ENCODE measurements at regions not wholly inside any gene's neighbourhood (a gene's known extent, or its start where the extent isn't known, plus 50 kb on each side); places are given as distances from the start of the nearest gene placed in this dataset.

DNA sequence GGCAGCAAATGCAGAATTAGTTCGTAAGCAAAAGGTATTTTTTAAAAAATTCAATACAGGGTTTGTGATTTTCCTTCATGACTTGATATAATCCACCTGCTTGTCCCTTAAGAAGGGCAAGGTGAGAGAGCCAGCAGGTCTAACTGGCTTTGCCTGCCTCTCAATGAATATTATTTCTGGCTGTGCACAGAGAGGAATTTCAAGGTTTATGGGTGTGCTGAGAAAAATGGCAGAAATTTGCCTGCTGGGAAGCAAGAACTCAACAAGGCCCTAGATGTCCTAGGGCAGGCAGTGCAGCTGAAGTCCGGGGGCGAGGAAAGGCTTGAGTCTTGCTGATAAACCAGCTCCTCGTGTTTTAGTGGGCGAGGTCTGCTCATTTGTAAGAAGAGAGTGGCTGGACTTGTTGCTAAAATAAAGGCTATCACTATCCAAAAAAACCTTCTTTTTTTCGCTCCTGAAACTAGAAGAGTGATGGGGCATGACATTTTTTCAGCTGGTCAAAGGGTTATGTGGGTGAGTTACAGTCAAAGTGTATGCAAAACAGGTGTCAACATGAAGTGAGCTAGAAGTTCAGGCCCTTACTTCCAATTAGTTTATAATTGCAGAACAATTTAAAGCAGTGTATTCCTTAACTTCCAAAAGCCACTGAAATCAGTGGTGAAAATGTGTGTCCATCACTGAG is 385.8 kb upstream of the KLF6 start:
- no peak overlapping the region for H2AFZ ChIP-seq (ENCODE audit: low read length)
- Mint-ChIP-seq H3K9me3 (peaks cover 7 to 11% of the 10 kb centered on the region in 2 experiments; a peak in 3 of 5 replicates), H3K4me3 (no peak overlapping the region), H3K4me1 (peaks cover 4 to 8% of the 10 kb centered on the region in 2 experiments; a peak in 2 of 4 replicates), H3K36me3 (ENCODE audit: insufficient read depth in 1 of 3, low read depth in 3 of 3) (peaks cover 0 to 16% (median 0%) of the 10 kb centered on the region in 3 experiments; a peak in 3 of 7 replicates), H3K27ac (no peak overlapping the region), H3K27me3 (ENCODE audit: low read depth) (no peaks in the 10 kb centered on the region; the same call in 1 of the 2 replicates)
- no peak overlapping the region for H3K18ac ChIP-seq (ENCODE audit: insufficient read length, low read depth, low read length)
- H2BK5ac ChIP-seq (ENCODE audit: insufficient read length, low read length), result no peak overlapping the region
- H3K56ac ChIP-seq (ENCODE audit: insufficient read length, low read depth, low read length), result no peak overlapping the region
- H3K27ac ChIP-seq (ENCODE audit: insufficient read length, low read depth, low read length), result no peak overlapping the region
- no peak overlapping the region for H2BK12ac ChIP-seq (ENCODE audit: insufficient read length, low read depth, low read length)
- no peak overlapping the region for H4K8ac ChIP-seq (replicated peaks; ENCODE audit: insufficient read length, low read depth, low read length)
- no peak overlapping the region for H4K5ac ChIP-seq (ENCODE audit: insufficient read length, low read depth, low read length)
- no peak overlapping the region for H4K91ac ChIP-seq (ENCODE audit: insufficient read length, low read depth, low read length)
- no peaks in the 10 kb centered on the region for H3K4me1 ChIP-seq (ENCODE audit: insufficient read depth, low read length)
- peaks cover 4% of the 10 kb centered on the region for H4K20me1 ChIP-seq (ENCODE audit: control insufficient read depth, insufficient read depth, insufficient read length)
- no peak overlapping the region for H2AK5ac ChIP-seq (ENCODE audit: insufficient read length, low read length)
- H3K23me2 ChIP-seq (ENCODE audit: insufficient read length, low read depth, low read length, poor library complexity, severe bottlenecking), result no peaks in the 10 kb centered on the region
- H3K14ac ChIP-seq (ENCODE audit: insufficient read depth, low read length), result no peak overlapping the region
- H3K79me1 ChIP-seq (ENCODE audit: insufficient read depth, low read depth, low read length, poor library complexity, severe bottlenecking), result no peaks in the 10 kb centered on the region
- no CpG with 5 or more reads among the region's 6 CpGs for WGBS (ENCODE audit: extremely low coverage, insufficient read length, low lambda C conversion rate)
- no peak for DNase-seq
- H3K9ac ChIP-seq (ENCODE audit: extremely low read depth, insufficient read length, low read length), result no peak overlapping the region
- TF ChIP-seq, protein P1, sequence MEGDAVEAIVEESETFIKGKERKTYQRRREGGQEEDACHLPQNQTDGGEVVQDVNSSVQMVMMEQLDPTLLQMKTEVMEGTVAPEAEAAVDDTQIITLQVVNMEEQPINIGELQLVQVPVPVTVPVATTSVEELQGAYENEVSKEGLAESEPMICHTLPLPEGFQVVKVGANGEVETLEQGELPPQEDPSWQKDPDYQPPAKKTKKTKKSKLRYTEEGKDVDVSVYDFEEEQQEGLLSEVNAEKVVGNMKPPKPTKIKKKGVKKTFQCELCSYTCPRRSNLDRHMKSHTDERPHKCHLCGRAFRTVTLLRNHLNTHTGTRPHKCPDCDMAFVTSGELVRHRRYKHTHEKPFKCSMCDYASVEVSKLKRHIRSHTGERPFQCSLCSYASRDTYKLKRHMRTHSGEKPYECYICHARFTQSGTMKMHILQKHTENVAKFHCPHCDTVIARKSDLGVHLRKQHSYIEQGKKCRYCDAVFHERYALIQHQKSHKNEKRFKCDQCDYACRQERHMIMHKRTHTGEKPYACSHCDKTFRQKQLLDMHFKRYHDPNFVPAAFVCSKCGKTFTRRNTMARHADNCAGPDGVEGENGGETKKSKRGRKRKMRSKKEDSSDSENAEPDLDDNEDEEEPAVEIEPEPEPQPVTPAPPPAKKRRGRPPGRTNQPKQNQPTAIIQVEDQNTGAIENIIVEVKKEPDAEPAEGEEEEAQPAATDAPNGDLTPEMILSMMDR (conservative IDR thresholded peaks at IDR 0.05), result no peak
- H3K79me2 ChIP-seq (ENCODE audit: insufficient read depth, low read length), result no peaks in the 10 kb centered on the region
- H2BK120ac ChIP-seq (ENCODE audit: low read depth, low read length, poor library complexity, severe bottlenecking), result no peak overlapping the region
- no peak overlapping the region for H3K4ac ChIP-seq (ENCODE audit: low read depth, low read length)
- H3K4me2 ChIP-seq (ENCODE audit: insufficient read depth, insufficient read length, low read length), result no peak overlapping the region
- H2BK15ac ChIP-seq (ENCODE audit: low read depth, low read length), result no peak overlapping the region
- no peak overlapping the region for H2BK20ac ChIP-seq (ENCODE audit: low read depth, low read length, poor library complexity, severe bottlenecking)
- no peaks in the 10 kb centered on the region for H3K9me3 ChIP-seq (ENCODE audit: control insufficient read depth, low read depth, low read length)
- no peaks in the 10 kb centered on the region for H3K27me3 ChIP-seq (ENCODE audit: insufficient read depth, low read length)
- H3T11ph ChIP-seq (ENCODE audit: low read length), result no peak overlapping the region
- no peak overlapping the region for H3K23ac ChIP-seq (ENCODE audit: insufficient read length, low read depth, low read length)
